HL-60 (cell line): ENCODE measurements at regions not wholly inside any gene's neighbourhood (a gene's known extent, or its start where the extent isn't known, plus 50 kb on each side); places are given as distances from the start of the nearest gene placed in this dataset.

Experiments
- DNase-seq, 2 experiments: peaks; one replicate each; pipeline ENCODE4 v3.0.0-alpha.2; 2010 to 2020; ENCODE audit warnings: low read depth in 1 of 2, low spot score in 1 of 2
- H3K27ac ChIP-seq: fragments of 250-450 bp; sonication (Bioruptor Pico); replicated peaks from 2 replicates; pipeline ENCODE4 v1.5.1; 2020; ENCODE audit warnings: mild to moderate bottlenecking, moderate library complexity
- H3K27me3 ChIP-seq: fragments of 250-450 bp; sonication (Bioruptor Pico); 2 replicates; pipeline ENCODE4 v1.5.1; 2021; ENCODE audit warnings: mild to moderate bottlenecking, moderate library complexity; ENCODE audit not compliant: insufficient read depth, poor library complexity, severe bottlenecking
- H3K4me3 ChIP-seq: replicated peaks from 2 replicates; pipeline ENCODE4 v1.5.1; 2011; ENCODE audit warnings: mild to moderate bottlenecking, control low read depth, low read length; ENCODE audit not compliant: insufficient read depth
- CTCF ChIP-seq: IDR thresholded peaks from one replicate; pipeline ENCODE4 v1.5.1; 2011; ENCODE audit warnings: low read length, control low read depth, inconsistent platforms; ENCODE audit not compliant: insufficient read depth
- GABPA ChIP-seq: IDR thresholded peaks from 2 replicates; pipeline ENCODE4 v1.6.1; 2012; ENCODE audit warnings: low read depth
- POLR2AphosphoS5 ChIP-seq: IDR thresholded peaks from 2 replicates; pipeline ENCODE4 v1.6.1; 2012; ENCODE audit warnings: low read depth
- REST ChIP-seq: IDR thresholded peaks from 2 replicates; pipeline ENCODE4 v1.6.1; 2012; ENCODE audit warnings: low read depth; ENCODE audit not compliant: insufficient replicate concordance
- SPI1 ChIP-seq: IDR thresholded peaks from 2 replicates; pipeline ENCODE4 v1.6.1; 2012; ENCODE audit warnings: low read depth, mild to moderate bottlenecking, borderline replicate concordance

GRCh38 chr6:126537061-126537816 is 197.3 kb downstream of the CENPW start:
- TF ChIP-seq CTCF (no peak), POLR2AphosphoS5 (no peak), SPI1 (no peak), GABPA (no peak), REST (no peak)
- Histone ChIP-seq H3K4me3 (no peak overlapping the region), H3K27me3 (no peaks in the 10 kb centered on the region), H3K27ac (no peak overlapping the region)
- no peak for DNase-seq

GRCh38 chr6:126539022-126539421 is 199.1 kb downstream of the CENPW start:
- DNase-seq: no peak
- no peak overlapping the region for H3K4me3 ChIP-seq
- H3K27ac ChIP-seq: no peak overlapping the region
- H3K27me3 ChIP-seq: no peaks in the 10 kb centered on the region
- no peak for TF ChIP-seq SPI1
- TF ChIP-seq POLR2AphosphoS5: no peak
- TF ChIP-seq GABPA: no peak
- no peak for TF ChIP-seq REST
- TF ChIP-seq CTCF: no peak

GRCh38 chr6:126540161-126540560 is 200.2 kb downstream of the CENPW start:
- Histone ChIP-seq H3K4me3 (no peak overlapping the region), H3K27ac (no peak overlapping the region), H3K27me3 (no peaks in the 10 kb centered on the region)
- TF ChIP-seq POLR2AphosphoS5: no peak
- no peak for TF ChIP-seq GABPA
- TF ChIP-seq SPI1: no peak
- no peak for TF ChIP-seq REST
- no peak for TF ChIP-seq CTCF
- no peak for DNase-seq
